HCT116 (cell line): ENCODE measurements at regions not wholly inside any gene's neighbourhood (a gene's known extent, or its start where the extent isn't known, plus 50 kb on each side); places are given as distances from the start of the nearest gene placed in this dataset.

Source experiments
- ATAC-seq: fragments of 200-7000 bp; cut with Tn5 transposase; 2 replicates; pipeline ENCODE4 v1.9.1; 2020; ENCODE audit warnings: mild to moderate bottlenecking, moderate library complexity
- BruUV-seq: library from RNA; stranded (reverse); fragments of 400-500 nt; replicated peaks from 2 replicates; lab custom pipeline; 2021; lab: Mats Ljungman, UMichigan
- CTCF ChIA-PET: fragments of 300-600 bp; sonication (Branson Sonifier 250); formaldehyde crosslinking; loops from one replicate; lab custom pipeline; 2021; ENCODE audit warnings: antibody characterized with exemption; lab: Charles Lee
- POLR2A ChIA-PET: fragments of 300-600, 350-600 bp; sonication (Branson Sonifier 250); formaldehyde crosslinking; loops from one replicate; lab custom pipeline; 2021; ENCODE audit warnings: antibody characterized with exemption; lab: Charles Lee
- RAD21 ChIA-PET, 2 experiments: fragments of 300-600 bp; sonication (Branson Sonifier 250); formaldehyde crosslinking; loops; one replicate each; lab custom pipeline; 2023; ENCODE audit warnings: low total read pairs in 2 of 2; ENCODE audit not compliant: uncharacterized antibody in 2 of 2, unreplicated experiment in 2 of 2, low non-redundant PET in 1 of 2; lab: Charles Lee
- DNase-seq: peaks from one replicate; pipeline ENCODE4 v3.0.0-alpha.2; 2010; ENCODE audit warnings: low read depth, low spot score
- H2AFZ ChIP-seq: fragments of 200-600 bp; shearing (Covaris generic), sonication (generic); 2 replicates; pipeline ENCODE4 v1.6.1; 2017; ENCODE audit warnings: low read depth, mixed run types, mixed read lengths, antibody characterized with exemption, low read length; ENCODE audit not compliant: poor library complexity, severe bottlenecking
- H3K27ac ChIP-seq: 2 replicates; pipeline ENCODE4 v1.5.1; 2012; ENCODE audit warnings: low read depth, low read length
- H3K27me3 ChIP-seq: fragments of 200-600 bp; sonication (generic); 2 replicates; pipeline ENCODE4 v1.6.1; 2016; ENCODE audit warnings: mixed run types, low read length, mixed read lengths; ENCODE audit not compliant: insufficient read depth
- H3K36me3 ChIP-seq, 2 experiments: fragments of 200-500 bp in 1 of 2; fragments of 200-600 bp in 1 of 2; sonication (Bioruptor generic) in 1 of 2; sonication (generic) in 1 of 2; 2 replicates each; pipeline versions ENCODE4 v1.5.1 to v1.6.1; 2014 to 2016; ENCODE audit warnings: low read length in 2 of 2, inconsistent platforms in 1 of 2, mixed read lengths in 1 of 2, mixed run types in 1 of 2; ENCODE audit not compliant: insufficient read depth in 2 of 2, control insufficient read depth in 1 of 2
- H3K4me1 ChIP-seq, 2 experiments: fragments of 200-600 bp in 1 of 2; sonication (generic) in 1 of 2; 2 replicates each; pipeline versions ENCODE4 v1.5.1 to v1.6.1; 2012 to 2017; ENCODE audit warnings: low read length in 2 of 2, inconsistent platforms in 1 of 2, mild to moderate bottlenecking in 1 of 2, mixed read lengths in 1 of 2, mixed run types in 1 of 2, moderate library complexity in 1 of 2; ENCODE audit not compliant: insufficient read depth in 2 of 2, control insufficient read depth in 1 of 2
- H3K4me2 ChIP-seq: fragments of 200-600 bp; sonication (generic); 2 replicates; pipeline ENCODE4 v1.6.1; 2017; ENCODE audit warnings: mixed run types, low read length, mixed read lengths
- H3K4me3 ChIP-seq, 2 experiments: fragments of 200-600 bp in 1 of 2; sonication (generic) in 1 of 2; replicated peaks in 1 of 2; 2 replicates each; pipeline ENCODE4 v1.5.1; 2011 to 2016; ENCODE audit warnings: low read length in 2 of 2, control low read depth in 1 of 2, low read depth in 1 of 2, mild to moderate bottlenecking in 1 of 2, mixed read lengths in 1 of 2, mixed run types in 1 of 2
- H3K79me2 ChIP-seq: fragments of 200-600 bp; sonication (generic); 2 replicates; pipeline ENCODE4 v1.6.1; 2017; ENCODE audit warnings: mild to moderate bottlenecking, mixed run types, low read length, moderate library complexity, mixed read lengths; ENCODE audit not compliant: insufficient read depth
- H3K9ac ChIP-seq: fragments of 200-600 bp; sonication (generic); 2 replicates; pipeline ENCODE4 v1.6.1; 2016; ENCODE audit warnings: low read length, mixed read lengths
- H3K9me2 ChIP-seq: fragments of 200-600 bp; sonication (generic), shearing (Covaris generic); 2 replicates; pipeline ENCODE4 v1.6.1; 2017; ENCODE audit warnings: mixed run types, mild to moderate bottlenecking, moderate library complexity; ENCODE audit not compliant: insufficient read depth
- H3K9me3 ChIP-seq, 2 experiments: fragments of 200-500 bp in 1 of 2; fragments of 200-600 bp in 1 of 2; sonication (Bioruptor generic) in 1 of 2; sonication (generic) in 1 of 2; 2 replicates each; pipeline ENCODE4 v1.6.1; 2014 to 2017; ENCODE audit warnings: low read length in 2 of 2, mixed read lengths in 2 of 2, inconsistent platforms in 1 of 2, low read depth in 1 of 2, mild to moderate bottlenecking in 1 of 2, mixed run types in 1 of 2, moderate library complexity in 1 of 2; ENCODE audit not compliant: control insufficient read depth in 1 of 2, insufficient read depth in 1 of 2
- H4K20me1 ChIP-seq: fragments of 200-600 bp; sonication (generic), shearing (Covaris generic); 2 replicates; pipeline ENCODE4 v1.6.1; 2017; ENCODE audit warnings: mixed run types, mild to moderate bottlenecking, moderate library complexity; ENCODE audit not compliant: insufficient read depth
- CEBPB ChIP-seq: IDR thresholded peaks from 2 replicates; pipeline ENCODE4 v1.6.1; 2012; ENCODE audit warnings: low read depth
- ELF1 ChIP-seq: IDR thresholded peaks from 2 replicates; pipeline ENCODE4 v1.6.1; 2012; ENCODE audit warnings: low read depth, borderline replicate concordance
- EZH2 ChIP-seq: fragments of 200-600 bp; sonication (generic); IDR thresholded peaks from 2 replicates; pipeline ENCODE4 v1.6.1; 2017; ENCODE audit warnings: antibody characterized with exemption, mixed run types
- EZH2phosphoT487 ChIP-seq: fragments of 200-600 bp; IDR thresholded peaks from 2 replicates; pipeline ENCODE4 v1.6.1; 2018; ENCODE audit warnings: antibody characterized with exemption, borderline replicate concordance
- JUND ChIP-seq: IDR thresholded peaks from 2 replicates; pipeline ENCODE4 v1.6.1; 2012
- POLR2A ChIP-seq: IDR thresholded peaks from 2 replicates; pipeline ENCODE4 v1.7.0; 2011; ENCODE audit warnings: borderline replicate concordance; ENCODE audit not compliant: insufficient read depth, insufficient read length; ENCODE audit errors: extremely low read depth
- POLR2AphosphoS5 ChIP-seq: IDR thresholded peaks from 2 replicates; pipeline ENCODE4 v1.6.1; 2011; ENCODE audit warnings: mild to moderate bottlenecking, low read depth, low read length, moderate library complexity
- RAD21 ChIP-seq: IDR thresholded peaks from 2 replicates; pipeline ENCODE4 v1.6.1; 2012; ENCODE audit warnings: low read depth, mild to moderate bottlenecking
- SRF ChIP-seq: IDR thresholded peaks from 2 replicates; pipeline ENCODE4 v1.6.1; 2012; ENCODE audit warnings: low read depth
- TCF7L2 ChIP-seq: IDR thresholded peaks from 2 replicates; pipeline ENCODE4 v1.7.0; 2011; ENCODE audit warnings: borderline replicate concordance, inconsistent platforms; ENCODE audit not compliant: insufficient read depth, insufficient read length; ENCODE audit errors: extremely low read depth
- ZNF274 ChIP-seq: fragments of 200-500 bp; sonication (Bioruptor generic); IDR thresholded peaks from 2 replicates; pipeline ENCODE4 v1.6.1; 2014; ENCODE audit warnings: mild to moderate bottlenecking, low read depth, low read length, inconsistent platforms
- intact Hi-C: fragments of 100-400 bp; cut with micrococcal nuclease; formaldehyde crosslinking; loops from 2 replicates; pipeline ENCODE4 v1.10.0; 2022
- TF ChIP-seq, protein P1 (sequence below): IDR thresholded peaks from 2 replicates; pipeline ENCODE4 v1.6.1; 2012
- TF ChIP-seq, protein P2 (sequence below): IDR thresholded peaks from 2 replicates; pipeline ENCODE4 v1.6.1; 2012
- TF ChIP-seq, protein P3 (sequence below): IDR thresholded peaks from 2 replicates; pipeline ENCODE4 v1.6.1; 2011; ENCODE audit warnings: mild to moderate bottlenecking, low read length, moderate library complexity; ENCODE audit not compliant: insufficient replicate concordance; ENCODE audit errors: extremely low read depth
- TF ChIP-seq, protein P4 (sequence below), 3 experiments: fragments of 200-600 bp in 1 of 3; sonication (generic) in 1 of 3; IDR thresholded peaks in 2 of 3; conservative IDR thresholded peaks in 1 of 3; 2 replicates each; pipeline ENCODE4 v1.5.1; 2012 to 2017; ENCODE audit warnings: low read depth in 2 of 3, low read length in 2 of 3, antibody characterized with exemption in 1 of 3, borderline replicate concordance in 1 of 3, control low read depth in 1 of 3, mild to moderate bottlenecking in 1 of 3, mixed read lengths in 1 of 3, mixed run types in 1 of 3, moderate library complexity in 1 of 3; ENCODE audit not compliant: insufficient read depth in 1 of 3

DNA sequence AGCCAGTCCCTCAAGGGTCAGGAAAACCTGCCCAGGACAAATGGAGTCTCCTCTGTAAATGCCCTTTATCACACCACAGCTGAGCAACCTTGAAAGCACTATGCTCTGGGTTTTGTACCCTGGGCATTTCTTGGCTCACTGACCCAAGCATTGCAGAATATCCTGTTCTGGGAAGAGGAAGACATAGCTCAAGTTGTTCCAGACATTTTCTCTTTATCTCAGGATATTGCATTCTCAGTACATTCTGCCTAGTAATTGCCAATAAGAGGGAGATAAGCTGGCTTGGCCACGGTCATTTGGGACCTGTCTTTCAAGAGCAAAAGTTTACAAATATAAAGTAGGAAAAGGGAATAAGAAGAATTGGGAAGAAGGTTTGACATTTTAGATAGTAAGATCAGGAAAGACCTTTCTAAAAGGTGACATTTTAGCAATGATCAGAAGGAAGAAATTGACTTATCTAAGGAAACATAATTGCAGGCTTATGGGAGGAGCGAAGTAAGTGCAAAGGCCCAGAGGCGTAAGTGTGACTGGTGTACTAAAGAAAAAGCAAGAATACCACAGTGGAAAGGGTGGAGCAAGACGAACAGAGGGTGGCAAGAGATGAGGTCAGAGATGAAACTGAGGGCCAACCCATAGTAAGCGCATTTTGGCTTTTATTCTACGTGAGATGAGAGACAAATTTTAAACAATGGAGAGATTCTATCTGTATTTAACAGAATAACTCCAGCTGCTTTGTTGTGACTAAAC lies 394.0 kb upstream of the CXADR start:
- POLR2A ChIA-PET, result no interaction called here
- H3K9ac ChIP-seq, result no peak overlapping the region
- H3K4me2 ChIP-seq, result no peak overlapping the region
- H3K27me3 ChIP-seq, result no peaks in the 10 kb centered on the region
- BruUV-seq, result no TSS peak
- DNase-seq, result no peak
- H3K4me1 ChIP-seq, result no peaks in the 10 kb centered on the region
- no peaks in the 10 kb centered on the region; the same call in 1 of the 2 replicates for H4K20me1 ChIP-seq
- H3K9me3 ChIP-seq, result peaks cover 9 to 10% of the 10 kb centered on the region in 2 experiments; a peak in 2 of 4 replicates
- CTCF ChIA-PET, result no interaction called here
- intact Hi-C loops, result no loop called here
- no peak for TF ChIP-seq ELF1
- no peak for TF ChIP-seq POLR2AphosphoS5
- no peak for TF ChIP-seq TCF7L2
- TF ChIP-seq POLR2A, result no peak
- TF ChIP-seq EZH2, result no peak
- TF ChIP-seq SRF, result no peak
- TF ChIP-seq, protein P1, sequence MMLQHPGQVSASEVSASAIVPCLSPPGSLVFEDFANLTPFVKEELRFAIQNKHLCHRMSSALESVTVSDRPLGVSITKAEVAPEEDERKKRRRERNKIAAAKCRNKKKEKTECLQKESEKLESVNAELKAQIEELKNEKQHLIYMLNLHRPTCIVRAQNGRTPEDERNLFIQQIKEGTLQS, result no peak
- TF ChIP-seq, protein P2, sequence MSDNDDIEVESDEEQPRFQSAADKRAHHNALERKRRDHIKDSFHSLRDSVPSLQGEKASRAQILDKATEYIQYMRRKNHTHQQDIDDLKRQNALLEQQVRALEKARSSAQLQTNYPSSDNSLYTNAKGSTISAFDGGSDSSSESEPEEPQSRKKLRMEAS, result no peak
- no peak for TF ChIP-seq CEBPB
- no peak for TF ChIP-seq JUND
- TF ChIP-seq, protein P3, sequence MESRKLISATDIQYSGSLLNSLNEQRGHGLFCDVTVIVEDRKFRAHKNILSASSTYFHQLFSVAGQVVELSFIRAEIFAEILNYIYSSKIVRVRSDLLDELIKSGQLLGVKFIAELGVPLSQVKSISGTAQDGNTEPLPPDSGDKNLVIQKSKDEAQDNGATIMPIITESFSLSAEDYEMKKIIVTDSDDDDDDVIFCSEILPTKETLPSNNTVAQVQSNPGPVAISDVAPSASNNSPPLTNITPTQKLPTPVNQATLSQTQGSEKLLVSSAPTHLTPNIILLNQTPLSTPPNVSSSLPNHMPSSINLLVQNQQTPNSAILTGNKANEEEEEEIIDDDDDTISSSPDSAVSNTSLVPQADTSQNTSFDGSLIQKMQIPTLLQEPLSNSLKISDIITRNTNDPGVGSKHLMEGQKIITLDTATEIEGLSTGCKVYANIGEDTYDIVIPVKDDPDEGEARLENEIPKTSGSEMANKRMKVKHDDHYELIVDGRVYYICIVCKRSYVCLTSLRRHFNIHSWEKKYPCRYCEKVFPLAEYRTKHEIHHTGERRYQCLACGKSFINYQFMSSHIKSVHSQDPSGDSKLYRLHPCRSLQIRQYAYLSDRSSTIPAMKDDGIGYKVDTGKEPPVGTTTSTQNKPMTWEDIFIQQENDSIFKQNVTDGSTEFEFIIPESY, result no peak
- no peak for TF ChIP-seq RAD21
- TF ChIP-seq, protein P4, sequence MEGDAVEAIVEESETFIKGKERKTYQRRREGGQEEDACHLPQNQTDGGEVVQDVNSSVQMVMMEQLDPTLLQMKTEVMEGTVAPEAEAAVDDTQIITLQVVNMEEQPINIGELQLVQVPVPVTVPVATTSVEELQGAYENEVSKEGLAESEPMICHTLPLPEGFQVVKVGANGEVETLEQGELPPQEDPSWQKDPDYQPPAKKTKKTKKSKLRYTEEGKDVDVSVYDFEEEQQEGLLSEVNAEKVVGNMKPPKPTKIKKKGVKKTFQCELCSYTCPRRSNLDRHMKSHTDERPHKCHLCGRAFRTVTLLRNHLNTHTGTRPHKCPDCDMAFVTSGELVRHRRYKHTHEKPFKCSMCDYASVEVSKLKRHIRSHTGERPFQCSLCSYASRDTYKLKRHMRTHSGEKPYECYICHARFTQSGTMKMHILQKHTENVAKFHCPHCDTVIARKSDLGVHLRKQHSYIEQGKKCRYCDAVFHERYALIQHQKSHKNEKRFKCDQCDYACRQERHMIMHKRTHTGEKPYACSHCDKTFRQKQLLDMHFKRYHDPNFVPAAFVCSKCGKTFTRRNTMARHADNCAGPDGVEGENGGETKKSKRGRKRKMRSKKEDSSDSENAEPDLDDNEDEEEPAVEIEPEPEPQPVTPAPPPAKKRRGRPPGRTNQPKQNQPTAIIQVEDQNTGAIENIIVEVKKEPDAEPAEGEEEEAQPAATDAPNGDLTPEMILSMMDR (IDR thresholded peaks at IDR 0.05 in 2 of 3, conservative IDR thresholded peaks at IDR 0.05 in 1 of 3; ENCODE audit: borderline replicate concordance in 1 of 3, insufficient read depth in 1 of 3, low read depth in 2 of 3, low read length in 2 of 3), result no peak
- TF ChIP-seq EZH2phosphoT487, result no peak
- no peak for TF ChIP-seq ZNF274
- H3K27ac ChIP-seq, result no peak overlapping the region
- RAD21 ChIA-PET, result no interaction called here
- ATAC-seq, result no peak
- H3K4me3 ChIP-seq, result no peak overlapping the region
- H3K9me2 ChIP-seq, result no peaks in the 10 kb centered on the region
- H3K79me2 ChIP-seq, result no peaks in the 10 kb centered on the region
- no peak overlapping the region for H2AFZ ChIP-seq
- no peaks in the 10 kb centered on the region for H3K36me3 ChIP-seq
